K562 (cell line): ENCODE measurements at regions not wholly inside any gene's neighbourhood (a gene's known extent, or its start where the extent isn't known, plus 50 kb on each side); places are given as distances from the start of the nearest gene placed in this dataset.

Source experiments
- ATAC-seq: fragments of 200-7000 bp; cut with Tn5 transposase; 3 replicates; pipeline ENCODE4 v1.9.1; 2020; ENCODE audit warnings: moderate library complexity
- BruUV-seq: library from RNA; stranded (reverse); fragments of 400-500 nt; replicated peaks from 2 replicates; lab custom pipeline; 2021; lab: Mats Ljungman, UMichigan
- CTCF ChIA-PET: fragments of 300-600 bp; formaldehyde crosslinking; extraction: SDS; loops from one replicate; lab custom pipeline; 2021; ENCODE audit warnings: low intra/inter-chr PET ratio; lab: Yijun Ruan, JAX
- POLR2A ChIA-PET: fragments of 300-600, 350-650 bp; sonication (Branson Sonifier 250); formaldehyde crosslinking; extraction: SDS; loops from one replicate; lab custom pipeline; 2021; ENCODE audit warnings: antibody characterized with exemption, inconsistent platforms; lab: Yijun Ruan, JAX
- DNase-seq, 4 experiments: peaks; one replicate each; pipeline versions ENCODE4 v3.0.0 to v3.0.0-alpha.2; 2011 to 2018; ENCODE audit warnings: low spot score in 3 of 4, mixed read lengths in 3 of 4; ENCODE audit errors: extremely low read depth in 1 of 4
- FAIRE-seq: peaks from 2 replicates; lab custom pipeline; 2011; peaks lifted over from hg19 to GRCh38; lab: Jason Lieb, UNC
- H2AFZ ChIP-seq: 2 replicates; pipeline ENCODE4 v1.6.0; 2011; ENCODE audit warnings: low read depth, low read length, control low read depth, inconsistent platforms
- H3K27ac ChIP-seq: fragments of 200-600 bp; 3 replicates; pipeline ENCODE4 v1.8.0; 2011; ENCODE audit warnings: low read depth, mild to moderate bottlenecking, control low read depth, inconsistent platforms, low read length, moderate library complexity, mixed read lengths; ENCODE audit errors: extremely low read depth
- H3K27me3 ChIP-seq, 2 experiments: fragments of 300-600 bp in 1 of 2; 2 replicates in 1 of 2; 3 replicates in 1 of 2; pipeline versions ENCODE4 v1.6.0 to v1.8.0; 2011; ENCODE audit warnings: inconsistent platforms in 2 of 2, low read length in 2 of 2, mild to moderate bottlenecking in 1 of 2, mixed read lengths in 1 of 2, moderate library complexity in 1 of 2; ENCODE audit not compliant: control insufficient read depth in 2 of 2, insufficient read depth in 2 of 2
- H3K36me3 ChIP-seq: fragments of 300-600 bp; 3 replicates; pipeline ENCODE4 v1.8.0; 2011; ENCODE audit warnings: mild to moderate bottlenecking, low read length, inconsistent platforms; ENCODE audit not compliant: control insufficient read depth, insufficient read depth
- H3K4me1 ChIP-seq, 2 experiments: fragments of 200-600 bp in 1 of 2; replicated peaks in 1 of 2; 2 replicates in 1 of 2; 3 replicates in 1 of 2; pipeline versions ENCODE4 v1.5.1 to v1.8.0; 2011; ENCODE audit warnings: inconsistent platforms in 2 of 2, low read length in 2 of 2, mild to moderate bottlenecking in 1 of 2, mixed read lengths in 1 of 2, moderate library complexity in 1 of 2; ENCODE audit not compliant: control insufficient read depth in 2 of 2, insufficient read depth in 2 of 2
- H3K4me2 ChIP-seq: 2 replicates; pipeline ENCODE4 v1.6.1; 2011; ENCODE audit warnings: low read length, control low read depth, inconsistent platforms, mixed read lengths; ENCODE audit not compliant: insufficient read depth
- H3K4me3 ChIP-seq: fragments of 200-600 bp; sonication (generic), shearing (Covaris generic); 2 replicates; pipeline ENCODE4 v1.5.1; 2016; ENCODE audit warnings: control low read depth, inconsistent platforms
- H3K79me2 ChIP-seq: fragments of 200-600 bp; 3 replicates; pipeline ENCODE4 v1.8.0; 2011; ENCODE audit warnings: low read length, inconsistent platforms; ENCODE audit not compliant: control insufficient read depth, insufficient read depth
- H3K9ac ChIP-seq, 2 experiments: 2 replicates each; pipeline versions ENCODE4 v1.6.0 to v1.6.1; 2011; ENCODE audit warnings: low read depth in 2 of 2, low read length in 2 of 2, control low read depth in 1 of 2, inconsistent platforms in 1 of 2, mild to moderate bottlenecking in 1 of 2, mixed read lengths in 1 of 2; ENCODE audit not compliant: insufficient read depth in 1 of 2
- H3K9me1 ChIP-seq: one replicate; pipeline ENCODE4 v1.6.0; 2011; ENCODE audit warnings: inconsistent platforms, mild to moderate bottlenecking, low read length, moderate library complexity; ENCODE audit not compliant: control insufficient read depth, insufficient read depth
- H3K9me3 ChIP-seq: replicated peaks from 2 replicates; pipeline ENCODE4 v1.5.1; 2011; ENCODE audit warnings: low read depth, low read length, inconsistent platforms; ENCODE audit not compliant: control insufficient read depth, insufficient read depth
- H4K20me1 ChIP-seq: replicated peaks from 2 replicates; pipeline ENCODE4 v1.6.1; 2011; ENCODE audit warnings: low read length, inconsistent platforms, mixed read lengths; ENCODE audit not compliant: control insufficient read depth, insufficient read depth
- ATF1 ChIP-seq, 2 experiments: fragments of 450-650 bp in 1 of 2; IDR thresholded peaks; 2 replicates each; pipeline ENCODE4 v1.6.1; 2016; ENCODE audit warnings: missing compliant biosample characterization in 1 of 2, missing genetic modification characterization in 1 of 2
- BHLHE40 ChIP-seq: IDR thresholded peaks from 2 replicates; pipeline ENCODE4 v1.6.1; 2011; ENCODE audit warnings: low read length, improper control_type of control experiment
- CTBP1 ChIP-seq: fragments of 450-650 bp; IDR thresholded peaks from 2 replicates; pipeline ENCODE4 v1.6.1; 2016; ENCODE audit warnings: borderline replicate concordance
- FIP1L1 ChIP-seq: fragments of 200-400 bp; formaldehyde crosslinking; IDR thresholded peaks from 2 replicates; pipeline ENCODE4 v1.6.1; 2018; ENCODE audit warnings: mild to moderate bottlenecking, low read depth, low read length; ENCODE audit not compliant: poor library complexity, severe bottlenecking
- HNRNPK ChIP-seq: fragments of 200-400 bp; formaldehyde crosslinking; IDR thresholded peaks from one replicate; pipeline ENCODE4 v1.6.1; 2018; ENCODE audit warnings: mild to moderate bottlenecking, low read depth, low read length; ENCODE audit not compliant: poor library complexity, severe bottlenecking
- MEF2A ChIP-seq: IDR thresholded peaks from 2 replicates; pipeline ENCODE4 v1.6.1; 2011; ENCODE audit warnings: low read depth, mild to moderate bottlenecking, low read length, moderate library complexity; ENCODE audit not compliant: control insufficient read depth
- POLR2AphosphoS2 ChIP-seq: IDR thresholded peaks from 2 replicates; pipeline ENCODE4 v1.6.1; 2012; ENCODE audit warnings: low read length, improper control_type of control experiment
- RFX5 ChIP-seq: IDR thresholded peaks from 2 replicates; pipeline ENCODE4 v1.6.1; 2011; ENCODE audit warnings: low read depth, mild to moderate bottlenecking, improper control_type of control experiment, low read length
- SETDB1 ChIP-seq: IDR thresholded peaks from one replicate; pipeline ENCODE4 v1.6.1; 2012; ENCODE audit warnings: low read length, control low read depth, inconsistent platforms
- SIN3B ChIP-seq: fragments of 450-650 bp; IDR thresholded peaks from 2 replicates; pipeline ENCODE4 v1.6.1; 2017; ENCODE audit warnings: low read depth, mild to moderate bottlenecking, moderate library complexity
- ZNF551 ChIP-seq: fragments of 250-450 bp; sonication (Bioruptor Pico); IDR thresholded peaks from 2 replicates; pipeline ENCODE4 v1.5.0; 2021; ENCODE audit warnings: mild to moderate bottlenecking, moderate library complexity
- ZNF584 ChIP-seq: fragments of 200-800 bp; sonication (Bioruptor generic); IDR thresholded peaks from 2 replicates; pipeline ENCODE4 v1.6.1; 2016; ENCODE audit warnings: low read depth, mild to moderate bottlenecking, missing genetic modification characterization, missing compliant biosample characterization
- ZNF76 ChIP-seq: fragments of 250-450 bp; sonication (Bioruptor Pico); IDR thresholded peaks from 2 replicates; pipeline ENCODE4 v1.4.0; 2020; ENCODE audit warnings: mild to moderate bottlenecking, moderate library complexity, borderline replicate concordance
- ZNF785 ChIP-seq: fragments of 250-450 bp; sonication (Bioruptor Pico); IDR thresholded peaks from 2 replicates; pipeline ENCODE4 v1.4.0; 2020; ENCODE audit warnings: mild to moderate bottlenecking
- WGBS: fragments of 100-300 bp; shearing (Covaris generic); methylation state at CpG from one replicate; pipeline ENCODE4 v1.1.6; 2016; ENCODE audit warnings: low coverage, mixed read lengths; ENCODE audit not compliant: insufficient coverage; ENCODE audit errors: missing lambda C conversion rate; 5-methylcytosine and 5-hydroxymethylcytosine counted together
- in situ Hi-C: fragments of 300-500 bp; cut with MboI; formaldehyde crosslinking; loops from 4 replicates; pipeline ENCODE4 v1.15.0; 2018; ENCODE audit warnings: inconsistent platforms, mixed read lengths
- intact Hi-C: fragments of 100-400 bp; cut with micrococcal nuclease; formaldehyde crosslinking; loops from 2 replicates; pipeline ENCODE4 v1.14.2; 2022
- TF ChIP-seq, protein P1 (sequence below), 2 experiments: fragments of 450-650 bp in 1 of 2; sonication (generic) in 1 of 2; formaldehyde crosslinking in 1 of 2; IDR thresholded peaks; 2 replicates each; pipeline versions ENCODE4 v1.7.1 to v1.9.0; 2016 to 2022; ENCODE audit warnings: inconsistent platforms in 1 of 2, mild to moderate bottlenecking in 1 of 2, missing genetic modification reagents in 1 of 2

DNA sequence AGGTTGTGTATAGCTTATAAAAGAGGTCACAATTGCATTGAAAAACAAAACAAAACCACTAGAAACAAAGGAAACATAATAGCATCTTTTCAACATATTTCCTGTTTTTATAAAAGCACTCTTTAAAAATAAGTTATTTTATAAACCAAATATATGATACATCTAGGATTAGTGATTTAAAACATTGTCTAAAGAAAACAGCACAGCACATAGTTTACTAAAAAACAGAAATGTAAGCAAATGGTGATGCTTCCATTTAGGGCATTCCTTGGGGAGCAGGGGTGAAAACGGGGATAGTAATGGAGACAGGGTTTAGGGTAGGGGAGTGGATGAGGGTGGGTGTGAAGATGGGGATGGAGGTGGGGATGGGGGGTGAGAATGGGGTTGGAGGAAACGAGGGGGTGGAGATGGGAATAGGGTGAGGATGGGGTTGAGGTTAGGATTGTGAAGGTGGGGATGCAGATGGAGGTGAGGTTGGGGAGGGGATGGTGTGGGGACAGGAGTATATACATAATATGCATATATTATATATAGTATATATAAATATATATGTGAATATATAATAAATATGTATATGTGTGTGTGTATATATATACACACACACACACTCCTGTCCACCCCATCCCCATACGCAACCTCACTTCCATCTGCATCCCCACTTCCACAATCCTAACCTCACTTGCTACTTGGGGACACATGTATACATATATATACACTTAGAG is 1519.5 kb downstream of the CDH11 start:
- FAIRE-seq: no peak
- ATAC-seq: no peak
- Histone ChIP-seq H3K4me3 (no peak overlapping the region), H3K79me2 (no peaks in the 10 kb centered on the region), H3K4me2 (no peak overlapping the region), H3K9me3 (no peaks in the 10 kb centered on the region), H3K27ac (no peak overlapping the region), H3K9ac (no peak overlapping the region), H3K9me1 (no peaks in the 10 kb centered on the region), H3K27me3 (no peaks in the 10 kb centered on the region), H4K20me1 (no peaks in the 10 kb centered on the region), H3K4me1 (no peaks in the 10 kb centered on the region), H3K36me3 (no peaks in the 10 kb centered on the region), H2AFZ (no peak overlapping the region)
- WGBS: 0% methylated on average over 2 of the region's 3 CpGs
- POLR2A ChIA-PET: no interaction called here
- BruUV-seq: no TSS peak
- no peak for DNase-seq
- in situ Hi-C loops (no loop called here), intact Hi-C loops (no loop called here)
- CTCF ChIA-PET: no interaction called here
- no peak for TF ChIP-seq ATF1 (CRISPR knock-in tag; IDR thresholded peaks at IDR 0.05)
- no peak for TF ChIP-seq ATF1 (tag; IDR thresholded peaks at IDR 0.05)
- no peak for TF ChIP-seq BHLHE40
- TF ChIP-seq, protein P1, sequence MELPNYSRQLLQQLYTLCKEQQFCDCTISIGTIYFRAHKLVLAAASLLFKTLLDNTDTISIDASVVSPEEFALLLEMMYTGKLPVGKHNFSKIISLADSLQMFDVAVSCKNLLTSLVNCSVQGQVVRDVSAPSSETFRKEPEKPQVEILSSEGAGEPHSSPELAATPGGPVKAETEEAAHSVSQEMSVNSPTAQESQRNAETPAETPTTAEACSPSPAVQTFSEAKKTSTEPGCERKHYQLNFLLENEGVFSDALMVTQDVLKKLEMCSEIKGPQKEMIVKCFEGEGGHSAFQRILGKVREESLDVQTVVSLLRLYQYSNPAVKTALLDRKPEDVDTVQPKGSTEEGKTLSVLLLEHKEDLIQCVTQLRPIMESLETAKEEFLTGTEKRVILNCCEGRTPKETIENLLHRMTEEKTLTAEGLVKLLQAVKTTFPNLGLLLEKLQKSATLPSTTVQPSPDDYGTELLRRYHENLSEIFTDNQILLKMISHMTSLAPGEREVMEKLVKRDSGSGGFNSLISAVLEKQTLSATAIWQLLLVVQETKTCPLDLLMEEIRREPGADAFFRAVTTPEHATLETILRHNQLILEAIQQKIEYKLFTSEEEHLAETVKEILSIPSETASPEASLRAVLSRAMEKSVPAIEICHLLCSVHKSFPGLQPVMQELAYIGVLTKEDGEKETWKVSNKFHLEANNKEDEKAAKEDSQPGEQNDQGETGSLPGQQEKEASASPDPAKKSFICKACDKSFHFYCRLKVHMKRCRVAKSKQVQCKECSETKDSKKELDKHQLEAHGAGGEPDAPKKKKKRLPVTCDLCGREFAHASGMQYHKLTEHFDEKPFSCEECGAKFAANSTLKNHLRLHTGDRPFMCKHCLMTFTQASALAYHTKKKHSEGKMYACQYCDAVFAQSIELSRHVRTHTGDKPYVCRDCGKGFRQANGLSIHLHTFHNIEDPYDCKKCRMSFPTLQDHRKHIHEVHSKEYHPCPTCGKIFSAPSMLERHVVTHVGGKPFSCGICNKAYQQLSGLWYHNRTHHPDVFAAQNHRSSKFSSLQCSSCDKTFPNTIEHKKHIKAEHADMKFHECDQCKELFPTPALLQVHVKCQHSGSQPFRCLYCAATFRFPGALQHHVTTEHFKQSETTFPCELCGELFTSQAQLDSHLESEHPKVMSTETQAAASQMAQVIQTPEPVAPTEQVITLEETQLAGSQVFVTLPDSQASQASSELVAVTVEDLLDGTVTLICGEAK (IDR thresholded peaks at IDR 0.05): no peak
- TF ChIP-seq, protein P1 (CRISPR knock-in tag; IDR thresholded peaks at IDR 0.05): no peak
- TF ChIP-seq ZNF785 (CRISPR knock-in tag): no peak
- no peak for TF ChIP-seq POLR2AphosphoS2
- TF ChIP-seq HNRNPK: peak; percentile 44
- TF ChIP-seq SIN3B: no peak
- TF ChIP-seq ZNF76 (CRISPR knock-in tag): no peak
- no peak for TF ChIP-seq FIP1L1
- TF ChIP-seq RFX5: no peak
- no peak for TF ChIP-seq CTBP1
- TF ChIP-seq MEF2A: no peak
- no peak for TF ChIP-seq ZNF551 (CRISPR knock-in tag)
- TF ChIP-seq ZNF584 (CRISPR knock-in tag): no peak
- TF ChIP-seq SETDB1: no peak
